Body of pancreas (tissue), 4 donors: ENCODE measurements at regions not wholly inside any gene's neighbourhood (a gene's known extent, or its start where the extent isn't known, plus 50 kb on each side); places are given as distances from the start of the nearest gene placed in this dataset.

ENCODE experiments used
- CTCF ChIP-seq, 7 experiments: fragments of 450-650 bp in 4 of 7; fragments of 200-600 bp in 3 of 7; sonication (generic) in 3 of 7; IDR thresholded peaks; one replicate each; pipeline ENCODE4 v1.5.1; 2016 to 2019; ENCODE audit warnings: antibody characterized with exemption in 7 of 7
- POLR2A ChIP-seq, 3 donors: fragments of 450-650 bp; IDR thresholded peaks; one replicate each; pipeline ENCODE4 v1.6.1; 2016; ENCODE audit warnings: antibody characterized with exemption in 3 of 3, mild to moderate bottlenecking in 2 of 3

- TF ChIP-seq CTCF (IDR thresholded peaks at IDR 0.05) (no peak), POLR2A (IDR thresholded peaks at IDR 0.05) (no peak)
Measured at GRCh38 chr17:72448019-72448418, 327.2 kb downstream of the SOX9 start.
